ENCODE measurements at regions not wholly inside any gene's neighbourhood (a gene's known extent, or its start where the extent isn't known, plus 50 kb on each side); places are given as distances from the start of the nearest gene placed in this dataset.

GRCh38 chr12:107339487-107339886 is 246.1 kb upstream of the CRY1 start:
- Mint-ChIP-seq H3K27me3 (peaks cover 2% of the 10 kb centered on the region), H3K4me3 (no peak overlapping the region), H3K9me3 (peaks cover 4% of the 10 kb centered on the region), H3K4me1 (ENCODE audit: unreplicated experiment) (peaks cover 14% of the 10 kb centered on the region), H3K27ac (no peak overlapping the region), H3K36me3 (peaks cover 3% of the 10 kb centered on the region)
- no peak for DNase-seq (ENCODE audit: extremely low spot score, unreplicated experiment)
- TF ChIP-seq, protein P1, sequence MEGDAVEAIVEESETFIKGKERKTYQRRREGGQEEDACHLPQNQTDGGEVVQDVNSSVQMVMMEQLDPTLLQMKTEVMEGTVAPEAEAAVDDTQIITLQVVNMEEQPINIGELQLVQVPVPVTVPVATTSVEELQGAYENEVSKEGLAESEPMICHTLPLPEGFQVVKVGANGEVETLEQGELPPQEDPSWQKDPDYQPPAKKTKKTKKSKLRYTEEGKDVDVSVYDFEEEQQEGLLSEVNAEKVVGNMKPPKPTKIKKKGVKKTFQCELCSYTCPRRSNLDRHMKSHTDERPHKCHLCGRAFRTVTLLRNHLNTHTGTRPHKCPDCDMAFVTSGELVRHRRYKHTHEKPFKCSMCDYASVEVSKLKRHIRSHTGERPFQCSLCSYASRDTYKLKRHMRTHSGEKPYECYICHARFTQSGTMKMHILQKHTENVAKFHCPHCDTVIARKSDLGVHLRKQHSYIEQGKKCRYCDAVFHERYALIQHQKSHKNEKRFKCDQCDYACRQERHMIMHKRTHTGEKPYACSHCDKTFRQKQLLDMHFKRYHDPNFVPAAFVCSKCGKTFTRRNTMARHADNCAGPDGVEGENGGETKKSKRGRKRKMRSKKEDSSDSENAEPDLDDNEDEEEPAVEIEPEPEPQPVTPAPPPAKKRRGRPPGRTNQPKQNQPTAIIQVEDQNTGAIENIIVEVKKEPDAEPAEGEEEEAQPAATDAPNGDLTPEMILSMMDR (conservative IDR thresholded peaks at IDR 0.05) = no peak

- H3K9me3 Mint-ChIP-seq = peaks cover 4% of the 10 kb centered on the region
- H3K27me3 Mint-ChIP-seq = peaks cover 2% of the 10 kb centered on the region
- TF ChIP-seq, protein P1 (conservative IDR thresholded peaks at IDR 0.05) = no peak
- DNase-seq (ENCODE audit: extremely low spot score, unreplicated experiment) = no peak
- H3K4me3 Mint-ChIP-seq = no peak overlapping the region
- H3K27ac Mint-ChIP-seq = no peak overlapping the region
- H3K36me3 Mint-ChIP-seq = peaks cover 3% of the 10 kb centered on the region
- H3K4me1 Mint-ChIP-seq (ENCODE audit: unreplicated experiment) = peaks cover 14% of the 10 kb centered on the region
Measured at GRCh38 chr12:107339932-107340331, 246.6 kb upstream of the CRY1 start.

DNA sequence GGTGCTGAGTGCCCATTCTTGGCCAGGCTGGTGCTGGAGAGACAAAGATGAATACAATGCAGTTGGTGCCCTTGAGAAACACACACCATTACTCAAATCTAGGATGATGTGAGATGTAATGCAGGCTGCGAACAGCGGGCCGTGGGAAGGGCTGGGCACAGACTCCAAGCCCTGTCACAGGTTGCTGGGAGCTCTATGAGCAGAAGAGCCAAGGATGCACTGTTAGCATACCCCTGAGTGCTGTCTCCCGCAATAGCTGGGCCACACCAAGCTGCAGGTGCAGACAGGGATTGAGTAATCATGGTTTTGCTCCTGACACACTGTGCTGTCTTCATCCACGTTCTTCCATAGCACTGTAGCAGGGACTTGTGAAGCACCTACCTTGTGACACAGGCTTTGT is 247.5 kb upstream of the CRY1 start:
- no peak overlapping the region for H3K27ac Mint-ChIP-seq
- no peaks in the 10 kb centered on the region for H3K27me3 Mint-ChIP-seq
- no peak for DNase-seq (ENCODE audit: extremely low spot score, unreplicated experiment)
- no peaks in the 10 kb centered on the region for H3K36me3 Mint-ChIP-seq
- H3K4me1 Mint-ChIP-seq (ENCODE audit: unreplicated experiment) = peaks cover 15% of the 10 kb centered on the region
- peaks cover 1% of the 10 kb centered on the region for H3K9me3 Mint-ChIP-seq
- H3K4me3 Mint-ChIP-seq = no peak overlapping the region
- TF ChIP-seq, protein P1 (conservative IDR thresholded peaks at IDR 0.05) = no peak

- DNase-seq (ENCODE audit: extremely low spot score, unreplicated experiment) = no peak
- no peak overlapping the region for H3K27ac Mint-ChIP-seq
- TF ChIP-seq, protein P1 (conservative IDR thresholded peaks at IDR 0.05) = no peak
- H3K4me1 Mint-ChIP-seq (ENCODE audit: unreplicated experiment) = peaks cover 20% of the 10 kb centered on the region
- H3K36me3 Mint-ChIP-seq = no peaks in the 10 kb centered on the region
- no peaks in the 10 kb centered on the region for H3K27me3 Mint-ChIP-seq
- H3K9me3 Mint-ChIP-seq = peaks cover 3% of the 10 kb centered on the region
- no peak overlapping the region for H3K4me3 Mint-ChIP-seq
Measured at GRCh38 chr12:107344035-107344808, 250.9 kb upstream of the CRY1 start.

DNA sequence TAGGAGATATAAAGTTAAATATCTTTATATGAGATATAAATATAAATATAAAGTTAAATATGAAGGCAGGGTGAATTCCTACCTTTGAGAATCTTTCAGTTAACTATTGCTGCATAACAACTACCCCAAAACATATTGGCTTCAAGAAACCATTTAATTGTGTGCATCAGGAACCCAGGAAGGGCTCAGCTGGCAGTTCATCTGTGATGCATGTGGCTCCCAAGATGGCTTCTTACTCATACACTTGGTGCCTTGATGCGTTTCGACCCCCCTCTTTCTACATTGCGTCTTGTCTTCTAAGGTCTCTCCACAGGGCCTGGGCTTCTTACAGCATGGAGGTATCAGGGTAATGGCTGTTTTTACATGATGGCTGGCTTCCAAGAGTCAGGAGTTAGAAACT is 253.9 kb upstream of the CRY1 start:
- no peak for DNase-seq (ENCODE audit: extremely low spot score, unreplicated experiment)
- Mint-ChIP-seq H3K4me3 (no peak overlapping the region), H3K9me3 (peaks cover 3% of the 10 kb centered on the region), H3K27ac (no peak overlapping the region), H3K36me3 (no peaks in the 10 kb centered on the region), H3K27me3 (no peaks in the 10 kb centered on the region), H3K4me1 (ENCODE audit: unreplicated experiment) (peaks cover 17% of the 10 kb centered on the region)
- TF ChIP-seq, protein P1 (conservative IDR thresholded peaks at IDR 0.05) = no peak

Data from type B pancreatic cell (in vitro differentiated cells).